H9 (cell line): ENCODE measurements at regions not wholly inside any gene's neighbourhood (a gene's known extent, or its start where the extent isn't known, plus 50 kb on each side); places are given as distances from the start of the nearest gene placed in this dataset.

ENCODE experiments used
- DNase-seq: peaks from one replicate; pipeline ENCODE4 v3.0.0-alpha.2; 2017
- H2AFZ ChIP-seq: one replicate; pipeline ENCODE4 v1.6.1; 2013; ENCODE audit warnings: mild to moderate bottlenecking, low read length, control low read depth, moderate library complexity
- H2AK5ac ChIP-seq: 2 replicates; pipeline ENCODE4 v1.6.1; 2013; ENCODE audit warnings: low read length, control low read depth, mixed read lengths; ENCODE audit not compliant: insufficient read length
- H2BK120ac ChIP-seq: one replicate; pipeline ENCODE4 v1.6.1; 2013; ENCODE audit warnings: low read depth, mild to moderate bottlenecking, low read length, control low read depth, inconsistent platforms; ENCODE audit not compliant: poor library complexity, severe bottlenecking
- H2BK12ac ChIP-seq: 2 replicates; pipeline ENCODE4 v1.6.1; 2013; ENCODE audit warnings: low read length, control low read depth, mixed read lengths, low read depth; ENCODE audit not compliant: insufficient read length
- H2BK15ac ChIP-seq: 2 replicates; pipeline ENCODE4 v1.6.1; 2013; ENCODE audit warnings: low read depth, low read length, control low read depth
- H2BK20ac ChIP-seq: one replicate; pipeline ENCODE4 v1.6.1; 2013; ENCODE audit warnings: low read depth, mild to moderate bottlenecking, low read length, control low read depth, inconsistent platforms; ENCODE audit not compliant: poor library complexity, severe bottlenecking
- H2BK5ac ChIP-seq: 2 replicates; pipeline ENCODE4 v1.6.1; 2013; ENCODE audit warnings: low read length, control low read depth, mixed read lengths; ENCODE audit not compliant: insufficient read length
- H3K14ac ChIP-seq: 2 replicates; pipeline ENCODE4 v1.6.1; 2013; ENCODE audit warnings: low read length, control low read depth; ENCODE audit not compliant: insufficient read depth
- H3K18ac ChIP-seq: 2 replicates; pipeline ENCODE4 v1.6.1; 2013; ENCODE audit warnings: low read depth, mild to moderate bottlenecking, mixed read lengths, low read length, control low read depth; ENCODE audit not compliant: insufficient read length
- H3K23ac ChIP-seq: 2 replicates; pipeline ENCODE4 v1.6.1; 2013; ENCODE audit warnings: low read length, control low read depth, mixed read lengths, low read depth; ENCODE audit not compliant: insufficient read length
- H3K23me2 ChIP-seq: 2 replicates; pipeline ENCODE4 v1.6.1; 2013; ENCODE audit warnings: low read depth, mild to moderate bottlenecking, mixed read lengths, low read length, control low read depth; ENCODE audit not compliant: insufficient read length, poor library complexity, severe bottlenecking
- H3K27ac ChIP-seq: 2 replicates; pipeline ENCODE4 v1.5.1; 2013; ENCODE audit warnings: low read length, control low read depth, mixed read lengths, low read depth; ENCODE audit not compliant: insufficient read length
- H3K27me3 ChIP-seq: 2 replicates; pipeline ENCODE4 v1.6.1; 2013; ENCODE audit warnings: low read length, control low read depth, inconsistent platforms; ENCODE audit not compliant: insufficient read depth
- H3K4ac ChIP-seq: 2 replicates; pipeline ENCODE4 v1.6.1; 2013; ENCODE audit warnings: low read depth, mild to moderate bottlenecking, control low read depth, inconsistent platforms, low read length, moderate library complexity
- H3K4me1 ChIP-seq: 2 replicates; pipeline ENCODE4 v1.6.1; 2013; ENCODE audit warnings: low read length, control low read depth, inconsistent platforms; ENCODE audit not compliant: insufficient read depth
- H3K4me2 ChIP-seq: 2 replicates; pipeline ENCODE4 v1.6.1; 2013; ENCODE audit warnings: low read length, control low read depth, mixed read lengths; ENCODE audit not compliant: insufficient read length, insufficient read depth
- H3K56ac ChIP-seq: 2 replicates; pipeline ENCODE4 v1.6.1; 2013; ENCODE audit warnings: low read depth, mild to moderate bottlenecking, mixed read lengths, low read length, control low read depth; ENCODE audit not compliant: insufficient read length
- H3K79me1 ChIP-seq: 2 replicates; pipeline ENCODE4 v1.6.1; 2013; ENCODE audit warnings: low read depth, mild to moderate bottlenecking, moderate library complexity, low read length, control low read depth, inconsistent platforms; ENCODE audit not compliant: insufficient read depth, poor library complexity, severe bottlenecking
- H3K79me2 ChIP-seq: 2 replicates; pipeline ENCODE4 v1.6.1; 2013; ENCODE audit warnings: low read length, control low read depth, inconsistent platforms; ENCODE audit not compliant: insufficient read depth
- H3K9ac ChIP-seq: 2 replicates; pipeline ENCODE4 v1.6.1; 2013; ENCODE audit warnings: low read length, control low read depth, mixed read lengths; ENCODE audit not compliant: insufficient read length; ENCODE audit errors: extremely low read depth
- H3K9me3 ChIP-seq: one replicate; pipeline ENCODE4 v1.6.1; 2013; ENCODE audit warnings: low read depth, low read length, inconsistent platforms; ENCODE audit not compliant: control insufficient read depth
- H3T11ph ChIP-seq: one replicate; pipeline ENCODE4 v1.6.1; 2013; ENCODE audit warnings: mild to moderate bottlenecking, low read length, control low read depth, inconsistent platforms
- H4K20me1 ChIP-seq: one replicate; pipeline ENCODE4 v1.6.1; 2013; ENCODE audit not compliant: control insufficient read depth, insufficient read length, insufficient read depth
- H4K5ac ChIP-seq: 2 replicates; pipeline ENCODE4 v1.6.1; 2013; ENCODE audit warnings: low read depth, mild to moderate bottlenecking, mixed read lengths, low read length, control low read depth; ENCODE audit not compliant: insufficient read length
- H4K8ac ChIP-seq: replicated peaks from 2 replicates; pipeline ENCODE4 v1.6.1; 2013; ENCODE audit warnings: low read length, control low read depth, mixed read lengths, low read depth; ENCODE audit not compliant: insufficient read length
- H4K91ac ChIP-seq: 2 replicates; pipeline ENCODE4 v1.6.1; 2013; ENCODE audit warnings: low read depth, mild to moderate bottlenecking, moderate library complexity, mixed read lengths, low read length, control low read depth; ENCODE audit not compliant: insufficient read length
- H3K27ac Mint-ChIP-seq, 3 experiments: 2 replicates in 2 of 3; 3 replicates in 1 of 3; pipeline ENCODE4 v1.8.0; 2020 to 2021; ENCODE audit warnings: mixed read lengths in 3 of 3, mild to moderate bottlenecking in 1 of 3, moderate library complexity in 1 of 3
- H3K27me3 Mint-ChIP-seq: 2 replicates; pipeline ENCODE4 v1.8.0; 2021; ENCODE audit warnings: low read depth, mild to moderate bottlenecking, moderate library complexity, mixed read lengths
- H3K36me3 Mint-ChIP-seq, 3 experiments: 2 replicates in 2 of 3; 3 replicates in 1 of 3; pipeline ENCODE4 v1.8.0; 2020 to 2021; ENCODE audit warnings: low read depth in 3 of 3, mixed read lengths in 3 of 3; ENCODE audit not compliant: insufficient read depth in 1 of 3
- H3K4me1 Mint-ChIP-seq, 2 experiments: 2 replicates each; pipeline ENCODE4 v1.8.0; 2020; ENCODE audit warnings: mixed read lengths in 2 of 2
- H3K4me3 Mint-ChIP-seq, 2 experiments: 2 replicates in 1 of 2; 3 replicates in 1 of 2; pipeline ENCODE4 v1.8.0; 2020 to 2021; ENCODE audit warnings: mild to moderate bottlenecking in 2 of 2, mixed read lengths in 2 of 2, moderate library complexity in 1 of 2
- H3K9me3 Mint-ChIP-seq, 2 experiments: 2 replicates in 1 of 2; 3 replicates in 1 of 2; pipeline ENCODE4 v1.8.0; 2020; ENCODE audit warnings: mild to moderate bottlenecking in 2 of 2, mixed read lengths in 2 of 2, moderate library complexity in 1 of 2
- WGBS: extraction: QIAGEN DNeasy Blood & Tissue Kit; methylation state at CpG from one replicate; pipeline ENCODE4 v1.1.7; 2013; ENCODE audit warnings: missing lambda C conversion rate, low lambda C conversion rate, mixed read lengths; ENCODE audit not compliant: insufficient read length; ENCODE audit errors: extremely low coverage; 5-methylcytosine and 5-hydroxymethylcytosine counted together
- TF ChIP-seq, protein P1 (sequence below): fragments of 200-600 bp; sonication (generic); conservative IDR thresholded peaks from 3 replicates; pipeline ENCODE4 v1.8.0; 2021; ENCODE audit warnings: antibody characterized with exemption, mild to moderate bottlenecking

- H3K27ac ChIP-seq, result no peak overlapping the region
- H4K20me1 ChIP-seq, result no peaks in the 10 kb centered on the region
- WGBS, result no CpG with 5 or more reads among the region's 2 CpGs
- no peak overlapping the region for H2BK120ac ChIP-seq
- no peak overlapping the region for H4K91ac ChIP-seq
- TF ChIP-seq, protein P1, sequence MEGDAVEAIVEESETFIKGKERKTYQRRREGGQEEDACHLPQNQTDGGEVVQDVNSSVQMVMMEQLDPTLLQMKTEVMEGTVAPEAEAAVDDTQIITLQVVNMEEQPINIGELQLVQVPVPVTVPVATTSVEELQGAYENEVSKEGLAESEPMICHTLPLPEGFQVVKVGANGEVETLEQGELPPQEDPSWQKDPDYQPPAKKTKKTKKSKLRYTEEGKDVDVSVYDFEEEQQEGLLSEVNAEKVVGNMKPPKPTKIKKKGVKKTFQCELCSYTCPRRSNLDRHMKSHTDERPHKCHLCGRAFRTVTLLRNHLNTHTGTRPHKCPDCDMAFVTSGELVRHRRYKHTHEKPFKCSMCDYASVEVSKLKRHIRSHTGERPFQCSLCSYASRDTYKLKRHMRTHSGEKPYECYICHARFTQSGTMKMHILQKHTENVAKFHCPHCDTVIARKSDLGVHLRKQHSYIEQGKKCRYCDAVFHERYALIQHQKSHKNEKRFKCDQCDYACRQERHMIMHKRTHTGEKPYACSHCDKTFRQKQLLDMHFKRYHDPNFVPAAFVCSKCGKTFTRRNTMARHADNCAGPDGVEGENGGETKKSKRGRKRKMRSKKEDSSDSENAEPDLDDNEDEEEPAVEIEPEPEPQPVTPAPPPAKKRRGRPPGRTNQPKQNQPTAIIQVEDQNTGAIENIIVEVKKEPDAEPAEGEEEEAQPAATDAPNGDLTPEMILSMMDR, result no peak
- H4K5ac ChIP-seq, result no peak overlapping the region
- H3K27me3 ChIP-seq, result no peaks in the 10 kb centered on the region
- H3K4me2 ChIP-seq, result no peak overlapping the region
- no peaks in the 10 kb centered on the region for H3K9me3 ChIP-seq
- no peak for DNase-seq
- no peak overlapping the region for H2AK5ac ChIP-seq
- Mint-ChIP-seq H3K27ac (no peak overlapping the region), H3K27me3 (no peaks in the 10 kb centered on the region), H3K4me3 (no peak overlapping the region), H3K36me3 (no peaks in the 10 kb centered on the region), H3K4me1 (peaks cover 0 to 5% of the 10 kb centered on the region in 2 experiments; a peak in 2 of 4 replicates), H3K9me3 (no peaks in the 10 kb centered on the region)
- no peak overlapping the region for H3K18ac ChIP-seq
- H3K23me2 ChIP-seq, result no peaks in the 10 kb centered on the region
- H2BK5ac ChIP-seq, result no peak overlapping the region
- no peaks in the 10 kb centered on the region for H3K4me1 ChIP-seq
- H3K79me1 ChIP-seq, result no peaks in the 10 kb centered on the region
- H3K14ac ChIP-seq, result no peak overlapping the region
- H3K23ac ChIP-seq, result no peak overlapping the region
- H3K56ac ChIP-seq, result no peak overlapping the region
- H2AFZ ChIP-seq, result no peak overlapping the region
- H3K79me2 ChIP-seq, result no peaks in the 10 kb centered on the region; the same call in 1 of the 2 replicates
- H3T11ph ChIP-seq, result no peak overlapping the region
- H4K8ac ChIP-seq, result no peak overlapping the region
- H2BK12ac ChIP-seq, result no peak overlapping the region
- no peak overlapping the region for H3K4ac ChIP-seq
- no peak overlapping the region for H3K9ac ChIP-seq
- no peak overlapping the region for H2BK15ac ChIP-seq
- no peak overlapping the region for H2BK20ac ChIP-seq
These were observed 351.8 kb downstream of the ZIC1 start for GRCh38 chr3:147760941-147761340.
